ENCODE measurements at regions not wholly inside any gene's neighbourhood (a gene's known extent, or its start where the extent isn't known, plus 50 kb on each side); places are given as distances from the start of the nearest gene placed in this dataset.

- TF ChIP-seq, protein P1, sequence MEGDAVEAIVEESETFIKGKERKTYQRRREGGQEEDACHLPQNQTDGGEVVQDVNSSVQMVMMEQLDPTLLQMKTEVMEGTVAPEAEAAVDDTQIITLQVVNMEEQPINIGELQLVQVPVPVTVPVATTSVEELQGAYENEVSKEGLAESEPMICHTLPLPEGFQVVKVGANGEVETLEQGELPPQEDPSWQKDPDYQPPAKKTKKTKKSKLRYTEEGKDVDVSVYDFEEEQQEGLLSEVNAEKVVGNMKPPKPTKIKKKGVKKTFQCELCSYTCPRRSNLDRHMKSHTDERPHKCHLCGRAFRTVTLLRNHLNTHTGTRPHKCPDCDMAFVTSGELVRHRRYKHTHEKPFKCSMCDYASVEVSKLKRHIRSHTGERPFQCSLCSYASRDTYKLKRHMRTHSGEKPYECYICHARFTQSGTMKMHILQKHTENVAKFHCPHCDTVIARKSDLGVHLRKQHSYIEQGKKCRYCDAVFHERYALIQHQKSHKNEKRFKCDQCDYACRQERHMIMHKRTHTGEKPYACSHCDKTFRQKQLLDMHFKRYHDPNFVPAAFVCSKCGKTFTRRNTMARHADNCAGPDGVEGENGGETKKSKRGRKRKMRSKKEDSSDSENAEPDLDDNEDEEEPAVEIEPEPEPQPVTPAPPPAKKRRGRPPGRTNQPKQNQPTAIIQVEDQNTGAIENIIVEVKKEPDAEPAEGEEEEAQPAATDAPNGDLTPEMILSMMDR (IDR thresholded peaks at IDR 0.05; ENCODE audit: extremely low read depth in 1 of 2, insufficient read depth in 1 of 2, low read depth in 1 of 2, low read length in 2 of 2): no peak
- TF ChIP-seq POLR2A (IDR thresholded peaks at IDR 0.05; ENCODE audit: low read depth, low read length) (no peak), MAX (IDR thresholded peaks at IDR 0.05; ENCODE audit: insufficient read depth, insufficient read length) (no peak)
These were observed 678.7 kb upstream of the ADGRB3 start for GRCh38 chr6:67956352-67956751.

All from endothelial cell of umbilical vein (primary cell).